ENCODE measurements at regions not wholly inside any gene's neighbourhood (a gene's known extent, or its start where the extent isn't known, plus 50 kb on each side); places are given as distances from the start of the nearest gene placed in this dataset.

DNA sequence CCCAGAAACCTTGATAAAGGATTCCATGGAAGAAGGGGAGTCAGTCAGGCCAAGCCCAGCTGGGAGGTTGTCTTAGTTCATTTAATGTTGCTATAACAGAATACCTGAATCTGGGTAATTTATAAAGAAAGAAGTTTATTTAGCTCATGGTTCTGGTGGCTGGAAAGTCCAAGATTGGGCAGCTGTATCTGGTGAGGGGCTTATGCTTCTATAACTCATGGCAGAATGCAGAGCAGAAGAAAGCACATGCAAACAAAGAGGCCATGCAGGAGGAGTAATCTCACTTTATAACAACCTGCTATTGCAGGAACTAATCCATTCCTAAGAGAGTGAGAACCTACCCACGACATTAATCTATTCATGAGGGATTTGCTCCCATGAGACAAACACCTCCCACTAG lies 54.2 kb upstream of the ANKRD1 start:
- H3K27me3 ChIP-seq (ENCODE audit: control insufficient read depth, insufficient read depth, low read length): no peaks in the 10 kb centered on the region
- no peaks in the 10 kb centered on the region for H3K9me3 ChIP-seq (ENCODE audit: control insufficient read depth, low read length)
- no peak overlapping the region for H3K4me3 ChIP-seq (ENCODE audit: low read length)
- H3K4me1 ChIP-seq (ENCODE audit: control insufficient read depth, insufficient read depth, low read length): no peaks in the 10 kb centered on the region
- no peak overlapping the region for H3K9ac ChIP-seq (ENCODE audit: low read length)
- H3K36me3 ChIP-seq (ENCODE audit: control insufficient read depth, insufficient read depth, low read length): no peaks in the 10 kb centered on the region

DNA sequence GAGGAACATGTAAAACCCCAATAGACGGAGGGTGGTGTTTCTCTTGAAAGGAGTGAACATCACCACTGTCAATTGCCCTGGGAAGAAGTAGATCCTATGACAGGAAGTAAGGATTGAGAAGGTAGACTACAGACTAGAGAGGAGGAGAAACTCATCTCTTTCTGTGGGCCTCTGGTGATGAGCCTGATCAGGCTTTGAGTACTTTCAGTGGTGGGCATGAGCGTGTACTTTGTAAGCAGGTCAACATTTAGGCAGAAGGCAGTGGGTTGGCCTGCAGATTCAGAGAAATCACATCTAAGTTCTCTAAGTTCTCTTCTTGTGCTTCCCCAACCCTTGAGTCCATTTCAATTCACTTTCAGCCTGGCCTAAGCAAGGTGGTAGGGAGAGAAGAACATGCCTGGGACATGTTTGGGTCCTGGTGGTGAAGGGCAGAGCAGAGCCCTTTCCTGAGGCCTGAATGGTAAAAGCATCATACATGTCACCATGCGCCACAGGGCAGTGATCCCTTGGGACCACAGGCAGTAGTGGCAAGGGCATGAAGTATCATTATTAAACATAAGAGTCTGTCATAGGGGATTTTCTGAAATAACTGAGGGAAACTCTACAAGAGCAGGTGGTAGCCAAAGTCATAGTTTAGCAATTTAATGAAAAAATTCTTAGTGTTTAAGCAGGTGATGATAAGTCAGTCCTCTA lies 56.4 kb upstream of the ANKRD1 start:
- Histone ChIP-seq H3K9ac (ENCODE audit: low read length) (no peak overlapping the region), H3K27me3 (ENCODE audit: control insufficient read depth, insufficient read depth, low read length) (no peaks in the 10 kb centered on the region), H3K4me1 (ENCODE audit: control insufficient read depth, insufficient read depth, low read length) (no peaks in the 10 kb centered on the region), H3K4me3 (ENCODE audit: low read length) (no peak overlapping the region), H3K36me3 (ENCODE audit: control insufficient read depth, insufficient read depth, low read length) (no peaks in the 10 kb centered on the region), H3K9me3 (ENCODE audit: control insufficient read depth, low read length) (no peaks in the 10 kb centered on the region)

DNA sequence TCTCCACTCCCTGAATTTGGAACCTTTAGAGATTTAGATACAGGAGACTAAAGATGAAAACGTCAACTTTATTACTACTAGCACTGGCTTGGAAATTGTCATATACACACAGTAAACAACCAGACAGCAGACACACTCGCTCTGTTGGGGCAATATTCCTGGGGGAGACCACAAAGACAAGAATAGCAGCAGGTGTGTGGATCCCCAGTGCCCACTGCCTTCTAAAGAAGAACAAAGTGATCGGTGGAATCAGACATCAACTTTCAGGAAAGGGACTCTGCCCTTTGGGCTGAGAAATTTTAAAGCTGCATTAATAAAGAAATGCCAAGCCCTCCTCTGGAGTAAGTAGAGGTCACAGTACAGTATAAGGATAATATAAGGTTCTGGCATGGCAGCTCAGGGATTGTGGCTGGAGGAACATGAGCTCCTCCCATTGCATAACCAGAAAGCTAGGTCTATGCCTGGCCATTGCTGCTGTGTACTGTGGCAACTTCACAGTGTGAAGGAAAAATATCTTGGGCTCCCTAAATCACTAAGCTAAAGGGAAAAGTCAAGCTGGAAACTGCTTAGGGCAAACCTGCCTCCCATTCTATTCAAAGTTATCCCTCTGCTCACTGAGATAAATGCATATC lies 57.1 kb upstream of the ANKRD1 start:
- no peaks in the 10 kb centered on the region for H3K27me3 ChIP-seq (ENCODE audit: control insufficient read depth, insufficient read depth, low read length)
- H3K9me3 ChIP-seq (ENCODE audit: control insufficient read depth, low read length): no peaks in the 10 kb centered on the region
- H3K4me3 ChIP-seq (ENCODE audit: low read length): no peak overlapping the region
- no peaks in the 10 kb centered on the region for H3K36me3 ChIP-seq (ENCODE audit: control insufficient read depth, insufficient read depth, low read length)
- no peak overlapping the region for H3K9ac ChIP-seq (ENCODE audit: low read length)
- no peaks in the 10 kb centered on the region for H3K4me1 ChIP-seq (ENCODE audit: control insufficient read depth, insufficient read depth, low read length)

DNA sequence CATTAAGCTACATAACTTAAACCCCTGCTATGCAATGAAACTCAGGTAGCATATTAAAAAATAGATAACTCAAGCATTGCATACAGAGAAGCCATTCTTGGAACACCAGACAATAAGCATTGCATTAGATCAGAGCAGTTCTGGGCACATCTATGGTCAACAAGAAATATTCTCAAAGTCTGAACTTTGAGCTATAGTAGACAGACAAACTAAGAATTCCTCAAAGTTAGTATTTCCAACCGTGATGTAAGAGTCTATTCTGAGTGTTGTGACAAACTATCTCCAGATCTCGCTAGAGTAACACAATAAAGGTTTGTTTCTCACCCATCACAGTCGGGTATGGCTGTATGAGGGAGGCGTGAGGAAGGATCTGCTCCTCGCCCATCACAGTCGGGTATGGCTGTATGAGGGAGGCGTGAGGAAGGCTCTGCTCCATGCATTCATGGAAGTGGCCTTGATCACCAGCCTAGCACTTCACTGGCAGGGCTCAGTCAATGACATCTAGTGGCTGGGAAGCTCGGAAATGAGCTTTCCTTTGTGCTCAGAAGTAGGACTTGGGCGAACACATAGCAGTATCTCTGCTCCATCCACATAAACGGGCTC lies 61.6 kb upstream of the ANKRD1 start:
- Histone ChIP-seq H3K4me3 (ENCODE audit: low read length) (no peak overlapping the region), H3K36me3 (ENCODE audit: control insufficient read depth, insufficient read depth, low read length) (no peaks in the 10 kb centered on the region), H3K9ac (ENCODE audit: low read length) (no peak overlapping the region), H3K9me3 (ENCODE audit: control insufficient read depth, low read length) (no peaks in the 10 kb centered on the region), H3K4me1 (ENCODE audit: control insufficient read depth, insufficient read depth, low read length) (no peaks in the 10 kb centered on the region), H3K27me3 (ENCODE audit: control insufficient read depth, insufficient read depth, low read length) (no peaks in the 10 kb centered on the region)

DNA sequence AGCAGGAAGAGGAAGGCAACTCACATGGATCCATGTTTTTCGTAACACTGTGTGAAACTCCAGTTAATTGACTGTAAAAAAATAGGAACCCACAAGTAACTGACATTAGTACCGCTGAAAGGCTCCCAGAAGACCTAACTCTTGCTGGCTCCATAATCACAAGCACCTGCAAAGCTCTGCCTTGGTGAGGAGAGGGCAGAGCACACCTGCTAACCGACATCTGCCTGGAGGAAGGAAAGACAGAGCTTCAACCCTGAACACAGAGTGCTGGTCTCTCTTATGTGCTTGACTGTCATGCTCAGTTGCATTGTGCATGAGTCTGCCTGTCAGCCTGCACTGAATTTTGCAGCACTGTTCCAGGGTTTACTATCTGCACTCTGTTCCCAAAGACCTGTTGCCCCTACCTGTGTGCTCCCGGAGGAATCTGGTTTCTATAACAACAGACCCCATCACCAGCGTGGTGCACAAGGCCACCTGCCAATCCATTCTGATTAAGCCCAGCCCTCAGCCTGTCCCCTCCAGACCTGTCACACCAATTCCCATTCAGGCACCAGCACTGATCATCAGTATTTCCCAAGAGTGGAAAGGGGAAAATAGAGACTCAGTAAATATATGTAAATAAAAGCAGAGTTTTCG lies 63.1 kb upstream of the ANKRD1 start:
- no peak overlapping the region for H3K4me3 ChIP-seq (ENCODE audit: low read length)
- H3K27me3 ChIP-seq (ENCODE audit: control insufficient read depth, insufficient read depth, low read length): no peaks in the 10 kb centered on the region
- H3K36me3 ChIP-seq (ENCODE audit: control insufficient read depth, insufficient read depth, low read length): no peaks in the 10 kb centered on the region
- no peak overlapping the region for H3K9ac ChIP-seq (ENCODE audit: low read length)
- H3K4me1 ChIP-seq (ENCODE audit: control insufficient read depth, insufficient read depth, low read length): no peaks in the 10 kb centered on the region
- no peaks in the 10 kb centered on the region for H3K9me3 ChIP-seq (ENCODE audit: control insufficient read depth, low read length)

DNA sequence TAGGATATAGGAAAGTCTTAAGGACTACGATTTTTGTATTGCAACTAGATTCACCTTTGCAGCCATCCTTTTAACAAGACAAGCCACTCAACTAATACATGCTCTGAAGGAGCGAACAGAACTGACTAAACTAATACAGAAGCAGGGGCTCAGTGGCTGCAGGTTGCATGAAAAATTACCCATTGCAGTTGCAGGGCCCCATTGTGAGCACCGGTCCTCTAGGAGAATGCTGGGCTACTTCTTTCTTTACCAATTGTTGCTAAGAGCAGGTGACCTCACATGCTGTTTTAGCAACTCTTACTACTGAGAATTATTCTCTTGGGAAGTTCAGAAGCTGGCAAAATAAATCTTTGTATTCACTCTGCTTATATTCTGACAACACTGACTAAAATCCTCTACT lies 64.0 kb upstream of the ANKRD1 start:
- Histone ChIP-seq H3K9me3 (ENCODE audit: control insufficient read depth, low read length) (no peaks in the 10 kb centered on the region), H3K36me3 (ENCODE audit: control insufficient read depth, insufficient read depth, low read length) (no peaks in the 10 kb centered on the region), H3K4me1 (ENCODE audit: control insufficient read depth, insufficient read depth, low read length) (no peaks in the 10 kb centered on the region), H3K9ac (ENCODE audit: low read length) (no peak overlapping the region), H3K4me3 (ENCODE audit: low read length) (no peak overlapping the region), H3K27me3 (ENCODE audit: control insufficient read depth, insufficient read depth, low read length) (no peaks in the 10 kb centered on the region)

DNA sequence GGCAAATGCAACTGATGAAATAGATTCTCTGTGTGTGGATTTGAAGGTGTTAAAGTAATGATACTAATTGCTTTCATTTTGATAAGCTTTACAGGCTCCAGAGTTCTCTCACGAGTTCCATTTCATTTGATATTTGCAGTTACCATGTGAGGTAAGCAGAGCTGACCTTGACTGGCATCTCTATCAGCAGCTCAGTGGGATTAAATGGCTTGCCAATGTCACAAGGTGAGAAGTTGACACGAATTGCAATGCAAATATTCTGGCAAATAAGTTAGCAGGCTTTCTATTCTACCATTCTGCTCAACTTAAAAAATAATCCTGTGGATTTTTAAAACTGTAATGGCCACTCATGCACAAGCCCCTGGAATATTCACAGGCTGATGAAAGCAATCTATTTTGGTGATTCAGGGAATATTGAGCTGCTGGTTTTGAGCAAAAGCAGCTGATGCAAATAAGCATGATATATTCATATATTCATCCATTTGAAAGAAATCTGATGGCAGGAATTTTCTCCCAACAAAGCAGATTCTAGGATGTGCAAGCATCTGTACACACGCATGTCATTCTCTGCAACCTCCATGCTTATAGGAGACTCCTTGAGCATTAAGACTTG lies 64.5 kb upstream of the ANKRD1 start:
- no peaks in the 10 kb centered on the region for H3K36me3 ChIP-seq (ENCODE audit: control insufficient read depth, insufficient read depth, low read length)
- H3K9ac ChIP-seq (ENCODE audit: low read length): no peak overlapping the region
- no peaks in the 10 kb centered on the region for H3K4me1 ChIP-seq (ENCODE audit: control insufficient read depth, insufficient read depth, low read length)
- H3K27me3 ChIP-seq (ENCODE audit: control insufficient read depth, insufficient read depth, low read length): no peaks in the 10 kb centered on the region
- no peak overlapping the region for H3K4me3 ChIP-seq (ENCODE audit: low read length)
- H3K9me3 ChIP-seq (ENCODE audit: control insufficient read depth, low read length): no peaks in the 10 kb centered on the region

DNA sequence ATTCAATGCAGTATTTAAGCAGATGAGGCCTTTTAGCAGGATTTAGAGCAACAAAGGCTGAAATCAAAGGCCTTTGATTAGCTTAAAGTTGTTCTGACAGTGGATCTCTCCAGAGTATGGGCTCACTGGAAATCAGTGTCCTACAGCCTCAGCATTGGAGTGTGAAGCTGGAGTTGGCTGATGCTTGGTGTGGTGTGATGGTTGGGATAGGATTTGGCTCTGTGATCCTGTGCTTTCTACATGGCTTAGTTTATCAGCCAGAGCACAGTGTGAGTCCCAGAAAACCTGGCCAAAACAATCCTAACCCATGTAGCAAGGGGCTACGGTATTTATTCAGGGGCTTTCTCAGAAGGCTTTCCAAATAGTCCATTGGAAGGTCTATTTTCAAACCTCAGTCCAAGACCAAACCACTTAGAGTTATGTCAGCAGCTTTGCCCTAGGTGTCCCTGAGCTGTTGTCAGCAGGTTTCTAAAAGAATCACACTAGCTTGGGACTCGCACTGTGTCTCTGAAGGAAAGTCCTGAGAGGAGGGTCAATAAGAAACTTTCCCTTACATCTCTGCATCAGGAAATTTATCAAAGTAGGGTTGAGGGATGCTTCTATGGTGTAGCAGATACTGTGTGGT lies 65.4 kb upstream of the ANKRD1 start:
- Histone ChIP-seq H3K4me1 (ENCODE audit: control insufficient read depth, insufficient read depth, low read length) (no peaks in the 10 kb centered on the region), H3K36me3 (ENCODE audit: control insufficient read depth, insufficient read depth, low read length) (no peaks in the 10 kb centered on the region), H3K9ac (ENCODE audit: low read length) (no peak overlapping the region), H3K27me3 (ENCODE audit: control insufficient read depth, insufficient read depth, low read length) (no peaks in the 10 kb centered on the region), H3K9me3 (ENCODE audit: control insufficient read depth, low read length) (no peaks in the 10 kb centered on the region), H3K4me3 (ENCODE audit: low read length) (no peak overlapping the region)

DNA sequence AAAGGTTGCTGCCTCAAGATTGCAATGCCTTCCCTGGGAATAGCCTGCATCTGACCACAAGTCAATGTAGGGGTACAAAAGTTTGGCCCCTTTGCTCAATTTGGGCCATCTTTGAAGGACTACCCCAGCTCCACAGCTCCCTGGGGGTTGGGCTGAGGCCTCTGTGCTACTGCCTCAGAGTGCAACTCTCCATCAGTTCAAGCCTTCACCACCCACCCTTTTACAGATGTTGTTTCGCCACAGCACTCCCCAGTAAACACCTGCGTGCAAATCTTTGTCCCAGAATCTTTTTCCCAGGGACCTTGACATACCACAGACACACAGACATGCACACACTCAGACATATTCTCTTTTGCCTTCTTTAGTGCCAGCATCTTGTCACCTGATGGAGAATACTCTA lies 66.0 kb upstream of the ANKRD1 start:
- Histone ChIP-seq H3K9me3 (ENCODE audit: control insufficient read depth, low read length) (no peaks in the 10 kb centered on the region), H3K36me3 (ENCODE audit: control insufficient read depth, insufficient read depth, low read length) (no peaks in the 10 kb centered on the region), H3K4me1 (ENCODE audit: control insufficient read depth, insufficient read depth, low read length) (no peaks in the 10 kb centered on the region)

DNA sequence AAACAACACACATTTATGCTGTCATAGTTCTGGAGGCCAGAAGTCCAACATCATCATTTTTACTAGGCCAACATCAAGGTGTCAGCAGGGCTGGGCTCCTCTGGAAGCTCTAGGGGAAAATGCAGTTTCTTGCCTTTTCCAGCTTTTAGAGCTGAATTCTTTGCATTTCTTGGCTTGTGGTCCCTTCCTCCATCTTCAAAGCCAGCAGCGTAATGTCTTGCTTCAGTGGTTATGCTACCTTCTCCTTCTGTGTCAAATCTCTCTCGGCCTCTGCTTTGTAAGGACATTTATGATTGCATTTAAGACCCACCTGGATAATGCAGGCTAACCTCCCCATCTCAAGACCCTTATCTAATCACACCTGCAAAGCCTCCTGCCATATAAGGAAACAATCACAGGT lies 66.5 kb upstream of the ANKRD1 start:
- H3K4me1 ChIP-seq (ENCODE audit: control insufficient read depth, insufficient read depth, low read length): no peaks in the 10 kb centered on the region
- H3K36me3 ChIP-seq (ENCODE audit: control insufficient read depth, insufficient read depth, low read length): no peaks in the 10 kb centered on the region
- no peaks in the 10 kb centered on the region for H3K27me3 ChIP-seq (ENCODE audit: control insufficient read depth, insufficient read depth, low read length)

More for the DNA sequence above, 66.0 kb upstream of the ANKRD1 start:
- Histone ChIP-seq H3K4me3 (ENCODE audit: low read length) (no peak overlapping the region), H3K27me3 (ENCODE audit: control insufficient read depth, insufficient read depth, low read length) (no peaks in the 10 kb centered on the region), H3K9ac (ENCODE audit: low read length) (no peak overlapping the region)

DNA sequence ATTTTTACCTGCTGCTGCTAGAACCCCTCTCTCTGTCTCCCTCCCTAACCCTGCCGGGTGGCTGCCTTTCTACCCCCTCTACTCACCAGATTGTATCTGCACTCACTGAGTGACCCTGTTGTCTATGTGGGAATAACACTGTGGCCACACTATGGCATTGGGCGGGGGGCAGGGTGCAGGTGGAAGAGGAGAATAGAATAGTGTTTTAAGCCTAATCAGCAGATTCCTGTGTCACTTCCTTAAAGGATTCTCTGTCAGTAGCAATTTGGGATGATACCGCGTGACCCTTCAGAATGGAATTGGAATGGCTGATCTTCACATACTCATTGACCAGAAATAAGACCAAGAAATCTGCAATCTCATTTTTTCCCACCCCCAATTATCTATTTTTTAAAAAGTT lies 67.1 kb upstream of the ANKRD1 start:
- Histone ChIP-seq H3K4me1 (ENCODE audit: control insufficient read depth, insufficient read depth, low read length) (no peaks in the 10 kb centered on the region), H3K9ac (ENCODE audit: low read length) (no peak overlapping the region), H3K27me3 (ENCODE audit: control insufficient read depth, insufficient read depth, low read length) (no peaks in the 10 kb centered on the region), H3K9me3 (ENCODE audit: control insufficient read depth, low read length) (no peaks in the 10 kb centered on the region), H3K4me3 (ENCODE audit: low read length) (no peak overlapping the region), H3K36me3 (ENCODE audit: control insufficient read depth, insufficient read depth, low read length) (no peaks in the 10 kb centered on the region)

More for the DNA sequence above, 66.5 kb upstream of the ANKRD1 start:
- Histone ChIP-seq H3K9me3 (ENCODE audit: control insufficient read depth, low read length) (no peaks in the 10 kb centered on the region), H3K9ac (ENCODE audit: low read length) (no peak overlapping the region), H3K4me3 (ENCODE audit: low read length) (no peak overlapping the region)
